Heart left ventricle (tissue), 16 donors: ENCODE measurements at regions not wholly inside any gene's neighbourhood (a gene's known extent, or its start where the extent isn't known, plus 50 kb on each side); places are given as distances from the start of the nearest gene placed in this dataset.

ENCODE experiments used
- ATAC-seq, 4 donors: fragments of 200-7000 bp; cut with Tn5 transposase; one replicate each; pipeline ENCODE4 v1.9.1; 2020 to 2022; ENCODE audit warnings: moderate library complexity in 4 of 4, mild to moderate bottlenecking in 3 of 4, moderate number of reproducible peaks in 1 of 4
- DNase-seq, 5 donors: peaks; one replicate each; pipeline ENCODE4 v3.0.0-alpha.2; 2020
- H3K27ac ChIP-seq, 12 donors: fragments of 200-600 bp; sonication (generic) in 4 of 12; one replicate each; pipeline versions ENCODE4 v1.5.0 to v1.8.0; 2016 to 2022; ENCODE audit warnings: mild to moderate bottlenecking in 2 of 12
- H3K27me3 ChIP-seq, 9 donors: fragments of 200-600 bp; sonication (generic) in 2 of 9; one replicate each; pipeline versions ENCODE4 v1.5.1 to v1.8.0; 2016 to 2022; ENCODE audit warnings: mild to moderate bottlenecking in 3 of 9
- H3K36me3 ChIP-seq, 9 donors: fragments of 200-600 bp; sonication (generic) in 2 of 9; one replicate each; pipeline versions ENCODE4 v1.5.0 to v1.8.0; 2018 to 2022; ENCODE audit warnings: mild to moderate bottlenecking in 2 of 9
- H3K4me1 ChIP-seq, 12 donors: fragments of 200-600 bp; sonication (generic) in 4 of 12; one replicate each; pipeline versions ENCODE4 v1.5.0 to v1.8.0; 2016 to 2022; ENCODE audit warnings: mild to moderate bottlenecking in 3 of 12
- H3K4me3 ChIP-seq, 12 donors: fragments of 200-600 bp; sonication (generic) in 4 of 12; one replicate each; pipeline versions ENCODE4 v1.5.0 to v1.8.0; 2017 to 2022; ENCODE audit warnings: mild to moderate bottlenecking in 9 of 12, moderate library complexity in 4 of 12
- H3K9me3 ChIP-seq, 12 donors: fragments of 200-600 bp; sonication (generic) in 4 of 12; one replicate each; pipeline versions ENCODE4 v1.5.0 to v1.8.0; 2016 to 2022; ENCODE audit warnings: mild to moderate bottlenecking in 1 of 12
- CTCF ChIP-seq, 12 donors: fragments of 200-600 bp; sonication (generic) in 4 of 12; IDR thresholded peaks; one replicate each; pipeline versions ENCODE4 v1.5.0 to v1.8.0; 2018 to 2022; ENCODE audit warnings: antibody characterized with exemption in 12 of 12, mild to moderate bottlenecking in 5 of 12
- POLR2A ChIP-seq, 2 donors: fragments of 450-650 bp; IDR thresholded peaks; one replicate each; pipeline ENCODE4 v1.6.1; 2017; ENCODE audit warnings: antibody characterized with exemption in 2 of 2, mild to moderate bottlenecking in 2 of 2, moderate library complexity in 2 of 2
- WGBS, 4 donors: extraction: QIAGEN DNeasy Blood & Tissue Kit in 2 of 4; methylation state at CpG; one replicate each; pipeline versions ENCODE4 v1.1.5 to v1.1.7; 2013 to 2018; 5-methylcytosine and 5-hydroxymethylcytosine counted together
- intact Hi-C, 10 donors: fragments of 100-400 bp; cut with DNase I; formaldehyde crosslinking; loops; one replicate each; pipeline versions ENCODE4 v1.11.1 to v1.14.2; 2022
- donor health status: ischemic (EF 13 %, LVEDD 7.1; RV severe dilation, severe dysfunction).
- donor health status: healthy with polysubstance abuse.
- donor health status: DM: no; HTN: yes; CAD: no.
- donor health status: DM: no; HTN: no; CAD: no.
- donor health status: ischemic (EF 25% LVEDD 6.9; RV normal size, moderate dysfunction).
- donor health status: ischemic (EF 25% LVEDD 5.7; RV mildly dilated, moderate dysfunction).
- donor health status: healthy.
- donor health status: DM: yes; HTN: yes; CAD: no.
- donor health status: ischemic (EF 35%, LVEDD 5.7; RV mildly dilated, moderate dysfunction).
- donor health status: nonischemic (EF 11% LVEDD 7.7; RV severe dilation, severe dysfunction).
- donor health status: DM: yes; HTN: yes; CAD: no.
- donor health status: PGD.
- donor health status: ischemic (EF 29% LVEDD 5.4; RV normal size, mild dysfunction).
- donor health status: nonischemic (EF 23%, LVEDD 6.1; RV moderate dilation, normal function).

- ATAC-seq (peak in 3 of 4 donors; percentile 14 to 48 (median 43)), DNase-seq (peak in 1 of 5 donors; percentile 26)
- Histone ChIP-seq H3K36me3 (no peaks in the 10 kb centered on the region), H3K4me3 (no peak overlapping the region), H3K27ac (no peak overlapping the region), H3K9me3 (no peaks in the 10 kb centered on the region), H3K4me1 (peaks cover 0 to 6% (median under 1%) of the 10 kb centered on the region in 12 donors), H3K27me3 (no peaks in the 10 kb centered on the region)
- WGBS, 4 donors, result 71 to 81% (median 72%) methylated on average over 13 of the region's 13 CpGs
- TF ChIP-seq CTCF (IDR thresholded peaks at IDR 0.05) (peak; percentile 32 to 57 (median 47)), POLR2A (IDR thresholded peaks at IDR 0.05) (no peak)
- intact Hi-C loops, result loop anchor here in 8 of 10 donors (2.0 to 10.0 kb wide), 4 partner anchors 146 to 159 kb away; no protein-coding TSS in a partner anchor
Measured at GRCh38 chr3:72665701-72666446, 182.4 kb downstream of the SHQ1 start.

- H3K27ac ChIP-seq, result no peak overlapping the region
- no peaks in the 10 kb centered on the region for H3K36me3 ChIP-seq
- no peaks in the 10 kb centered on the region for H3K27me3 ChIP-seq
- 90 to 93% (median 92%) methylated on average over 4 of the region's 4 CpGs for WGBS, 4 donors
- intact Hi-C loops, result loop anchor here in 7 of 10 donors (5.0 to 10.0 kb wide), 3 partner anchors 147 to 160 kb away; no protein-coding TSS in a partner anchor
- TF ChIP-seq POLR2A (IDR thresholded peaks at IDR 0.05) (no peak), CTCF (IDR thresholded peaks at IDR 0.05) (no peak)
- ATAC-seq (no peak), DNase-seq (no peak)
- peaks cover 0 to 13% (median 2%) of the 10 kb centered on the region in 12 donors for H3K4me1 ChIP-seq
- H3K4me3 ChIP-seq, result no peak overlapping the region
- no peaks in the 10 kb centered on the region for H3K9me3 ChIP-seq
Measured at GRCh38 chr3:72665103-72665502, 183.1 kb downstream of the SHQ1 start.

- DNase-seq, result no peak
- no peaks in the 10 kb centered on the region for H3K27me3 ChIP-seq
- H3K36me3 ChIP-seq, result no peaks in the 10 kb centered on the region
- TF ChIP-seq POLR2A (IDR thresholded peaks at IDR 0.05) (no peak), CTCF (IDR thresholded peaks at IDR 0.05) (no peak)
- H3K27ac ChIP-seq, result no peak overlapping the region
- H3K4me3 ChIP-seq, result no peak overlapping the region
- WGBS, 4 donors, result 80 to 85% (median 84%) methylated on average over 3 of the region's 3 CpGs
- no peak for ATAC-seq
- no peaks in the 10 kb centered on the region for H3K9me3 ChIP-seq
- intact Hi-C loops, result loop anchor here in 5 of 10 donors (5.0 to 10.0 kb wide), 4 partner anchors 158 to 182 kb away; no protein-coding TSS in a partner anchor
- H3K4me1 ChIP-seq, result peaks cover 0 to 13% (median 2%) of the 10 kb centered on the region in 12 donors
Measured at GRCh38 chr3:72664184-72664975, 183.9 kb downstream of the SHQ1 start.

- TF ChIP-seq POLR2A (IDR thresholded peaks at IDR 0.05) (no peak), CTCF (IDR thresholded peaks at IDR 0.05) (no peak)
- ATAC-seq (no peak), DNase-seq (no peak)
- H3K36me3 ChIP-seq, result no peaks in the 10 kb centered on the region
- H3K9me3 ChIP-seq, result no peaks in the 10 kb centered on the region
- H3K4me3 ChIP-seq, result no peak overlapping the region
- no peak overlapping the region for H3K27ac ChIP-seq
- peaks cover 0 to 13% (median 2%) of the 10 kb centered on the region in 12 donors for H3K4me1 ChIP-seq
- H3K27me3 ChIP-seq, result no peaks in the 10 kb centered on the region
- intact Hi-C loops, result loop anchor here in 5 of 10 donors (5.0 to 10.0 kb wide), 4 partner anchors 159 to 181 kb away; no protein-coding TSS in a partner anchor
- 84 to 89% (median 88%) methylated on average over 4 of the region's 4 CpGs for WGBS, 4 donors
Measured at GRCh38 chr3:72663429-72663828, 184.8 kb downstream of the SHQ1 start.
